Stomach (tissue), 8 donors: ENCODE measurements at regions not wholly inside any gene's neighbourhood (a gene's known extent, or its start where the extent isn't known, plus 50 kb on each side); places are given as distances from the start of the nearest gene placed in this dataset.
A peak's percentile ranks its signal among the peaks of the same experiment; 100 is the strongest.

Source experiments
- DNase-seq, 2 donors: peaks; one replicate each; pipeline versions ENCODE4 v3.0.0 to v3.0.0-alpha.2; 2013 to 2019
- H3K27ac ChIP-seq, 5 donors: fragments of 200-600 bp in 4 of 5; sonication (generic) in 4 of 5; one replicate each; pipeline ENCODE4 v1.5.1; 2013 to 2019; ENCODE audit warnings: mild to moderate bottlenecking in 1 of 5, moderate library complexity in 1 of 5
- H3K27me3 ChIP-seq, 3 donors: fragments of 200-600 bp; sonication (generic); one replicate each; pipeline ENCODE4 v1.5.1; 2017 to 2019; ENCODE audit warnings: mixed run types in 1 of 3
- H3K36me3 ChIP-seq, 4 donors: fragments of 200-600 bp; sonication (generic); 1 replicate in 3 of 4; 2 replicates in 1 of 4; pipeline ENCODE4 v1.5.1; 2016 to 2019
- H3K4me1 ChIP-seq, 4 donors: fragments of 200-600 bp; sonication (generic); one replicate each; pipeline ENCODE4 v1.5.1; 2016 to 2019
- H3K4me3 ChIP-seq, 4 donors: fragments of 200-600 bp; sonication (generic) in 3 of 4; one replicate each; pipeline ENCODE4 v1.5.1; 2016 to 2019; ENCODE audit warnings: mild to moderate bottlenecking in 1 of 4
- H3K9me3 ChIP-seq, 4 donors: fragments of 200-600 bp; sonication (generic); one replicate each; pipeline ENCODE4 v1.5.1; 2016 to 2019
- EP300 ChIP-seq: sonication (generic); formaldehyde crosslinking; IDR thresholded peaks from one replicate; pipeline ENCODE4 v1.6.1; 2017; ENCODE audit warnings: antibody characterized with exemption
- POLR2A ChIP-seq, 4 donors: fragments of 450-650 bp; IDR thresholded peaks; one replicate each; pipeline ENCODE4 v1.6.1; 2016; ENCODE audit warnings: antibody characterized with exemption in 4 of 4, control low read depth in 2 of 4, mild to moderate bottlenecking in 1 of 4, moderate library complexity in 1 of 4
- POLR2AphosphoS5 ChIP-seq, 3 donors: sonication (generic); formaldehyde crosslinking; IDR thresholded peaks; one replicate each; pipeline ENCODE4 v1.6.1; 2016; ENCODE audit warnings: antibody characterized with exemption in 3 of 3
- WGBS, 5 donors: extraction: QIAGEN DNeasy Blood & Tissue Kit in 3 of 5; methylation state at CpG; one replicate each; pipeline versions ENCODE4 v1.1.5 to v1.1.7; 2013 to 2018; 5-methylcytosine and 5-hydroxymethylcytosine counted together
- intact Hi-C: fragments of 100-400 bp; cut with DNase I; formaldehyde crosslinking; loops from one replicate; pipeline ENCODE4 v1.15.1; 2023; ENCODE audit warnings: low total_unique reads
- TF ChIP-seq, protein P1 (sequence below), 7 experiments: fragments of 450-650 bp in 4 of 7; fragments of 200-600 bp in 3 of 7; sonication (generic) in 3 of 7; IDR thresholded peaks; one replicate each; pipeline ENCODE4 v1.5.1; 2016 to 2019; ENCODE audit warnings: antibody characterized with exemption in 7 of 7, control low read depth in 2 of 7, mild to moderate bottlenecking in 1 of 7
- donor health status: healthy with polysubstance abuse.
- donor health status: Bipolar disorder and iron deficiency.
- donor health status: healthy.

DNA sequence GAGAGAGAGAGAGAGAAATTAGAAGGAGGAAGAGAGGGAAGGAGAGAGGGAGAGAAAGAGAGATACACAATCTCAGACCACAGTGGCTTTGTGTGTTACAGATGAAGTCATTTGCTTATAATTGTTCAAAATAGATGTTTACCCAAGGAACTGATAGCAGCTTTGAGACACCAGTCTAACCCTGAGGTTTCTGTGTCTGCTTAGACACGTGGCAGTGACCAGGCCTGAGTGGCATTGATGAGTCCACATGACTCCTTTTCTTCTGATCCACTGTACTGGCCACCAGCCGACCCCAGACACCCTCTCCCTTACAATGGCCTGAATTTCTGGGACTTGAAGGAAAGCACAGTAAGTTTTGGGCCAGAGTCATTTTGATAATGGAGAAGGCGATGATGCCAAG is 104.9 kb downstream of the DUSP10 start:
- Histone ChIP-seq H3K4me1 (no peaks in the 10 kb centered on the region), H3K4me3 (no peak overlapping the region), H3K27me3 (no peaks in the 10 kb centered on the region), H3K36me3 (no peaks in the 10 kb centered on the region), H3K9me3 (no peaks in the 10 kb centered on the region), H3K27ac (no peak overlapping the region)
- intact Hi-C loops, result no loop called here
- DNase-seq, result no peak
- WGBS, 5 donors, result 53 to 76% (median 67%) methylated on average over 3 of the region's 3 CpGs
- TF ChIP-seq EP300 (no peak), POLR2AphosphoS5 (IDR thresholded peaks at IDR 0.05) (no peak), POLR2A (IDR thresholded peaks at IDR 0.05) (no peak)
- TF ChIP-seq, protein P1, sequence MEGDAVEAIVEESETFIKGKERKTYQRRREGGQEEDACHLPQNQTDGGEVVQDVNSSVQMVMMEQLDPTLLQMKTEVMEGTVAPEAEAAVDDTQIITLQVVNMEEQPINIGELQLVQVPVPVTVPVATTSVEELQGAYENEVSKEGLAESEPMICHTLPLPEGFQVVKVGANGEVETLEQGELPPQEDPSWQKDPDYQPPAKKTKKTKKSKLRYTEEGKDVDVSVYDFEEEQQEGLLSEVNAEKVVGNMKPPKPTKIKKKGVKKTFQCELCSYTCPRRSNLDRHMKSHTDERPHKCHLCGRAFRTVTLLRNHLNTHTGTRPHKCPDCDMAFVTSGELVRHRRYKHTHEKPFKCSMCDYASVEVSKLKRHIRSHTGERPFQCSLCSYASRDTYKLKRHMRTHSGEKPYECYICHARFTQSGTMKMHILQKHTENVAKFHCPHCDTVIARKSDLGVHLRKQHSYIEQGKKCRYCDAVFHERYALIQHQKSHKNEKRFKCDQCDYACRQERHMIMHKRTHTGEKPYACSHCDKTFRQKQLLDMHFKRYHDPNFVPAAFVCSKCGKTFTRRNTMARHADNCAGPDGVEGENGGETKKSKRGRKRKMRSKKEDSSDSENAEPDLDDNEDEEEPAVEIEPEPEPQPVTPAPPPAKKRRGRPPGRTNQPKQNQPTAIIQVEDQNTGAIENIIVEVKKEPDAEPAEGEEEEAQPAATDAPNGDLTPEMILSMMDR (IDR thresholded peaks at IDR 0.05), result no peak

DNA sequence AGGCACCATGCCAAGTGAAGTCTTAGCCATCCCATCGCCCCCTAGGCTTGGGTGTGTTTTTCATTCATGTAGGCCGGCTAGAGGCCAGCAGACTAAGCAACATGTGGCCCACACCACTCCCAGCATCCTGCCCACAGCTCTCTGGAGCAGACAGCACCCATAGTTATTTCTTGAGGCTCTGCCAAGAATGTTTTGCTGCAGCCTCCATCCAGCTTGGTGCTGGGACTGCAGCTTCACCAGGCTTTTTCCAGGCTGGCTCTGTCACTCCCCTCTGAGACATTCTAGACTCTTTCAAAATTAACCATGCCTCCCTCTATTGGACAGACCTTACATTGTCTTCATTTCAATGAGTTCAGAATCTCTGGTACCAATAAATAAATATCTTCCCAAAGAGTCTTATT is 104.2 kb downstream of the DUSP10 start:
- TF ChIP-seq POLR2A (IDR thresholded peaks at IDR 0.05), result no peak
- TF ChIP-seq, protein P1 (IDR thresholded peaks at IDR 0.05), result no peak
- TF ChIP-seq EP300, result no peak
- no peak for TF ChIP-seq POLR2AphosphoS5 (IDR thresholded peaks at IDR 0.05)
- WGBS, 5 donors, result 56 to 67% (median 61%) methylated on average over 2 of the region's 2 CpGs
- intact Hi-C loops, result no loop called here
- Histone ChIP-seq H3K36me3 (no peaks in the 10 kb centered on the region), H3K4me1 (no peaks in the 10 kb centered on the region), H3K27me3 (no peaks in the 10 kb centered on the region), H3K4me3 (no peak overlapping the region), H3K9me3 (no peaks in the 10 kb centered on the region), H3K27ac (no peak overlapping the region)
- DNase-seq, result peak in 1 of 2 donors; percentile 13

DNA sequence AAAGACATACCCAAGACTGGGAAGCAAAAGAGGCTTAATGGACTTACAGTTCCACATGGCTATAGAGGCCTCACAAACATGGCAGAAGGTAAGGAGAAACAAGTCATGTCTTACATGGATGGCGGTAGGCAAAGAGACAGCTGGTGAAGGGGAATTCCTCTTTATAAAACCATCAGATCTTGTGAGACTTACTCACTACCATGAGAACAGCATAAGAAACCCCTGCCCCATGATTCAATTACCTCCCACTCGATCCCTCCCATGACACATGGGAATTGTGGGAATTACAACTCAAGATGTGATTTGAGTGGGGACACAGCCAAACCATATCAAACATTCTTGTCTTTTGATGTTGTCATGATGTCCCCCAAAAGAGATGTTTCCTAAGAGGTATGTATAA is 103.3 kb downstream of the DUSP10 start:
- Histone ChIP-seq H3K4me3 (no peak overlapping the region), H3K27ac (no peak overlapping the region), H3K27me3 (no peaks in the 10 kb centered on the region), H3K4me1 (no peaks in the 10 kb centered on the region), H3K36me3 (no peaks in the 10 kb centered on the region), H3K9me3 (no peaks in the 10 kb centered on the region)
- no peak for TF ChIP-seq POLR2A (IDR thresholded peaks at IDR 0.05)
- TF ChIP-seq EP300, result no peak
- TF ChIP-seq, protein P1 (IDR thresholded peaks at IDR 0.05), result no peak
- TF ChIP-seq POLR2AphosphoS5 (IDR thresholded peaks at IDR 0.05), result no peak
- WGBS, 5 donors, result 89 to 91% (median 90%) methylated on average over 2 of the region's 2 CpGs
- intact Hi-C loops, result no loop called here
- no peak for DNase-seq

DNA sequence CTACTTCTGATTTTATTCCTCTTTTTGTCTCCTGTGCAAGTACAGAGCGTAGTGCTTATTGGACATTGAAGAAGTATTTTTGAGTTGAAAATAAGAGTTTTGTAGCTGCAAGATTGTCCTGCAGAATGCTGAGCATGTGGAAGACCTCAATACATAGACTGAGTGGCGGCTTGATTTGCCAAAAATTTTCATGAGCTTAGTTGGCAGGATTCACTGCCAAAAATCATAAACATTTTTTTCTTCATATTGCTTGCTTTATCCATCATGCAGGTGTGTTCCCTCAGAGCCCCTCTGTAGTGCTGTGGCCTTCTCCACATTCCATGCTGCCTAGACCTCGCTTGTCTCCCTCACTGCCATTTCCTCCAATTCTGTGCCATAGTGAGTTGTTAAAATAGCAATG is 100.1 kb downstream of the DUSP10 start:
- WGBS, 5 donors, result 84 to 94% (median 90%) methylated on average over 3 of the region's 3 CpGs
- no peak for DNase-seq
- no peak for TF ChIP-seq POLR2AphosphoS5 (IDR thresholded peaks at IDR 0.05)
- TF ChIP-seq, protein P1 (IDR thresholded peaks at IDR 0.05), result no peak
- TF ChIP-seq EP300, result no peak
- no peak for TF ChIP-seq POLR2A (IDR thresholded peaks at IDR 0.05)

More for the DNA sequence above, 100.1 kb downstream of the DUSP10 start:
- intact Hi-C loops, result no loop called here
- H3K27ac ChIP-seq, result no peak overlapping the region
- no peaks in the 10 kb centered on the region for H3K4me1 ChIP-seq
- H3K36me3 ChIP-seq, result no peaks in the 10 kb centered on the region
- H3K27me3 ChIP-seq, result no peaks in the 10 kb centered on the region
- no peaks in the 10 kb centered on the region for H3K9me3 ChIP-seq
- no peak overlapping the region for H3K4me3 ChIP-seq
